Skeletal muscle satellite cell (primary cell): ENCODE measurements at regions not wholly inside any gene's neighbourhood (a gene's known extent, or its start where the extent isn't known, plus 50 kb on each side); places are given as distances from the start of the nearest gene placed in this dataset.

Experiments used
- H3K27me3 ChIP-seq: 2 replicates; pipeline ENCODE4 v1.7.0; 2013; ENCODE audit warnings: low read length; ENCODE audit not compliant: control insufficient read depth, insufficient read depth
- H3K36me3 ChIP-seq: 2 replicates; pipeline ENCODE4 v1.7.0; 2013; ENCODE audit warnings: mild to moderate bottlenecking, control low read depth, low read length; ENCODE audit not compliant: insufficient read depth
- H3K4me1 ChIP-seq: 2 replicates; pipeline ENCODE4 v1.7.0; 2013; ENCODE audit warnings: low read length; ENCODE audit not compliant: control insufficient read depth, insufficient read depth
- H3K4me2 ChIP-seq: 2 replicates; pipeline ENCODE4 v1.7.0; 2013; ENCODE audit warnings: mild to moderate bottlenecking, low read length
- H3K4me3 ChIP-seq: 2 replicates; pipeline ENCODE4 v1.7.0; 2013; ENCODE audit warnings: low read length
- H3K9ac ChIP-seq: 2 replicates; pipeline ENCODE4 v1.7.0; 2013; ENCODE audit warnings: mild to moderate bottlenecking, low read depth, low read length, moderate library complexity
- H3K9me3 ChIP-seq: replicated peaks from 2 replicates; pipeline ENCODE4 v1.7.0; 2013; ENCODE audit warnings: mild to moderate bottlenecking, control low read depth, low read length

DNA sequence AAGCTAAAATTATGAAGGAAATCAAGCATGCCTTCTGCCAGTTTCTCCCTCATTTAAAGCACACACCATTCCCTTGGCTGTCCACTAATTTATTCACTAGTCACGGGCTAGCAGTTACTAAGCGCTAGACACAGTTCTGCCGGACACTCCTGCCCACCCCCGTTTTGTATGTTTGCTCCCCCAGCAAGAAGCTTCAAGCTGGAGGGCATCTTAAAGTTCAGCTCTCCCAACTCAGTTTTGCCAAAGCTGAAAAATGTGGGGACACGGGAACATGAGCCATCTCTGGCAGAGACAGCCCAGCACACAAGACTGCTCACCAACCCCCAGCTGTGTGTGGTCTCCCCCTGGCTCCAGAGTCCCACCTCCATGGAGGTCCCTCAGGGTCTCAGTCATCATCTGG is 263.6 kb downstream of the BRD1 start:
- Histone ChIP-seq H3K4me3 (no peak overlapping the region), H3K9ac (no peak overlapping the region), H3K4me2 (no peak overlapping the region), H3K27me3 (no peaks in the 10 kb centered on the region), H3K9me3 (peaks cover 30% of the 10 kb centered on the region), H3K4me1 (no peaks in the 10 kb centered on the region), H3K36me3 (no peaks in the 10 kb centered on the region)

DNA sequence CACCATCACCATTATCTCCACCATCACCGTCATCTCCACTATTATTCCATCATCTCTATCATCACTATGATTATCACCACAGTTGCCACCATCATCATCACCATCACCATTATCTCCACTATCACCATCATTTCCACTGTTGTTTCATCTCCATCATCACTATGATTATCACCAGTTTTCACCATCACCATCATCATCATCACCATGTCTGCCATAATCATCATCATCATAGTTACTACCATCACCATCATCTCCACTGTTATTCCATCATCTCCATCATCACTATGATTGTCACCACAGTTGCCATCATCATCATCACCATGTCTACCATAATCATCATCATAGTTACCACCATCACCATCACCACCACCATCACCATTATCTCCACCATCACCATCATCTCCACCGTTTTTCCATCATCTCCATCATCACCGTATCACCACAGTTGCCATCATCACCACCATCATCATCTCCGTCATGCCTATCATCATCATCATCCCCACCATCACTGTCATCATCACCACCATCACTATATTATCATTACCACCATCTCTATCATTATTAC is 264.9 kb downstream of the BRD1 start:
- Histone ChIP-seq H3K9me3 (peaks cover 26% of the 10 kb centered on the region), H3K4me2 (no peak overlapping the region), H3K4me1 (no peaks in the 10 kb centered on the region), H3K9ac (no peak overlapping the region), H3K4me3 (no peak overlapping the region), H3K27me3 (no peaks in the 10 kb centered on the region), H3K36me3 (no peaks in the 10 kb centered on the region)

DNA sequence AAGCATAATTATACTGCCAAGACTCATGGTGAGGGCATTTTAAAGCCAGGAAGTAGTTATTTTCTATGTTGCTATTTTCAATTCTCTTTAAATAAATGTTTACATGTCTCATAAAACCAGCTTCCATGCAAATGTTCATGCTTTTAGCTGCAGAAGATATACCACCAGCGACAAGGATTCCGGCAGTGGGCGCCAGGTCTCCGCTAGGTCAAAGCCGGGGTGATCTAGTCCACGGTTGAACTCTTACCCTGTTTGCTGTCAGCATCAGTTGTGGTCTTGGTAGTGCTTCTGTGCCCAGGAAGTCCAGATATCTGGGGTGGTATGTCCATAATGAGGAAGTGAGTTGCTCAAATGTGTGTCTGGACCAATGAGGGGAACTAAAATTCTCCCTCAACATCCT is 265.7 kb downstream of the BRD1 start:
- Histone ChIP-seq H3K27me3 (no peaks in the 10 kb centered on the region), H3K4me2 (no peak overlapping the region), H3K9me3 (peaks cover 24% of the 10 kb centered on the region), H3K4me3 (no peak overlapping the region), H3K36me3 (no peaks in the 10 kb centered on the region), H3K9ac (no peak overlapping the region), H3K4me1 (no peaks in the 10 kb centered on the region)

DNA sequence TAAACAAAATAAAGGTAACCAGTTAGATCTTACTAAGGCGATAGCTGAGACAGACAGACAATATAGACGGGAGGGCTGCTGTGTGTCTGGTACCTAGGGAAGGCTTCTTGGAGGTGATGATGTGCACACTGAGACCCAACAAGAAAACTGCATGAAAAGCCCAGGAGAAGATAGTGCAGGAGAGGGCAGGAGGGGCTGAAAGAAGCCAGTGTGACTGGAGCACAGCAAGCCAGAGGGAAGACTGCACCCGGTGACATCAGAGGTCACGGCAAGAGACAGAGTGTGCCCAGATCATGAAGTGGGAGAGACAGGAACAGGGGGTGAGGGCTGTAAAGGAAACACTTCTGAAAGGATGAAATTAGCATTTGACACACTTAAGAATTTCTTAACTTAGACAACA is 266.3 kb downstream of the BRD1 start:
- Histone ChIP-seq H3K4me1 (no peaks in the 10 kb centered on the region), H3K4me3 (no peak overlapping the region), H3K27me3 (no peaks in the 10 kb centered on the region), H3K36me3 (no peaks in the 10 kb centered on the region), H3K4me2 (no peak overlapping the region), H3K9ac (no peak overlapping the region), H3K9me3 (peaks cover 24% of the 10 kb centered on the region)

DNA sequence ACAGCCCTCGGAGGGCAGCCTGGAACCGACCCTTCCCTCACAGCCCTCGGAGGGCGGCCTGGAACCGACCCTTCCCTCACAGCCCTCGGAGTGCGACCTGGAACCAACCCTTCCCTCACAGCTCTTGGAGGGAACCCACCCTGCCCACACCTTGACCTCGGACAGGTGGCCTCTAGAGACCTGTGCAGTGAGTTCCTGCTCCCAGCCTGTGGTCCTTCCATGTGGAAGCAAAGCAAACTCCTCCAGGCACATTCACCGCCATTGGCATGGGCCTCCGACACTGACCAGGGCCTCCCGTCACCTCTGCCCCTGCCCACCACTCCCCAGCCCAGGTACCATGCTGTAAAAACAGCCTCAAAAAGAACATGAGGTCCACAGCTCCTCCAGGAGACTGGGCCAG is 272.1 kb downstream of the BRD1 start:
- H3K27me3 ChIP-seq, result no peaks in the 10 kb centered on the region
- peaks cover 25% of the 10 kb centered on the region for H3K9me3 ChIP-seq
- no peak overlapping the region for H3K9ac ChIP-seq
- H3K36me3 ChIP-seq, result no peaks in the 10 kb centered on the region
- H3K4me2 ChIP-seq, result no peak overlapping the region
- no peaks in the 10 kb centered on the region for H3K4me1 ChIP-seq
- H3K4me3 ChIP-seq, result no peak overlapping the region

DNA sequence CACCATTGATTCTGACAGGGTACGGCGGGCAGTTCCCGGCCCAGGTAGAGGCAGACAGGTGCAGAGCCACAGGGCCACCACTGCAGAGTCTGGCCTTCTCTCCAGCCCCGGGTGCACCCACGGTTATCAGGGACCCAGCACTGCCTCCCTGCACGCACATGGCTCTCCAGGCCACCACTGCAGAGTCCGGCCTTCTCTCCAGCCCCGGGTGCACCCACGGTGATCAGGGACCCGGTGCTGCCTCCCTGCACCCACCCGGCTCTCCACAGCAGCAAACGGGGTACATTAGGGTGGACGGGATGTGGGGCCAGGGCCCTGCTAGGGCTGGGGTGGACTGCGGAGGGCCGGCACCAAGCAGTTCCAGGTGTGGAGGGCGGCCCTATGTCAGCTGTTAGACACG is 272.9 kb downstream of the BRD1 start:
- Histone ChIP-seq H3K4me3 (no peak overlapping the region), H3K4me2 (no peak overlapping the region), H3K9me3 (peaks cover 28% of the 10 kb centered on the region), H3K9ac (no peak overlapping the region), H3K36me3 (no peaks in the 10 kb centered on the region), H3K4me1 (no peaks in the 10 kb centered on the region), H3K27me3 (no peaks in the 10 kb centered on the region)

DNA sequence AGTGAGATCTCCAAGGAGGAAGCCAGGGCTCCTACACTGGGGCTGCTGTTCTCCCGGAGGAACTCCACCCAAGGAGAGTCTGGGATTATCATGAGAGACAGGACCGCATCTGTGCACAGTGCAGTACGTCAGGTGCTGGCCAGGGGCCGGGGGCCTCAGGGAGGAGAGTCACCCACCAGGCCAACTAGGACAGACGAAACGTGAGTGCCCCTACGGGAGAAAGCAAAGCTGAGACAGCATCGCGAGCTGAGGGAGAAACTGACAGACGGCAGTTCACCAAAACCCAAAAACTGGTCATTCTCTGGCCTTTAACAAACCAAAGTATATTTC is 273.4 kb downstream of the BRD1 start:
- Histone ChIP-seq H3K4me3 (no peak overlapping the region), H3K36me3 (no peaks in the 10 kb centered on the region), H3K9ac (no peak overlapping the region), H3K4me2 (no peak overlapping the region), H3K4me1 (no peaks in the 10 kb centered on the region), H3K27me3 (no peaks in the 10 kb centered on the region), H3K9me3 (peaks cover 31% of the 10 kb centered on the region)

DNA sequence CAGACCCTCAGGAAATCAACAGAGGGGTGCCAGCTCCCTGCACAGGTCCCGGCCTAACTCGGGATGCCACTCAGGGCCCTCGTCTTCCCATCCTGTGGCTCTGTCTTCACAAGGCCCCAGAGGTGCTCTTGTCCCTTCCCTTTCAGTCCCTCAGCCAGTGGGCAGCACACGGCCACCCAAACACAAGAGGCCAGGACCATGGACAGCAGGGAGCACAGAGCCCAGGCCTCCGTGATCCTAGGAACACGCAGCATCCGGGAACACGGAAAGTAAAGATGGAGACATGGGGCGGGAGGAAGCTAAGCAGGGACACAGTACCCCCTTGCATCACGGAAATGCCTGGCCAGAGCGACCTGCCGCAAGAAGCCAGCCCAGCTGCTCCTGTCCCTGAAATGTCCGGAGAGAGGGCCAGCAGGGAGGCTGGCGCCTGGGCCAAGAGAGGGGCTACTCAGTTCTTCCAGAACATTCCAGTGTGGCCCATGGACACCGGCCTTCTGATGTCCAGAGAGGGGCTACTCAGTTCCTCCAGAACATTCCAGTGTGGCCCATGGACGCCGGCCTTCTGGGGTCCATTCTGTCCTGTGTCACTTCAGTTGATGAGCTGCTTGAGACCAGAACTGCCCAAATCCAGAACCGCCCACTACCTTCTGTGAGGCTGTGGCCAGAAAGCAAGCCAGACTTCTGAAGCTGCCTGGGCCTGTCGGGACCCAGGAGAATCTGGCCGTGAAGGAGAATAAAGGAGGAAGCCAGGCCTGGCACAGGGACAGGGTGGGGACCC is 274.0 kb downstream of the BRD1 start:
- no peaks in the 10 kb centered on the region for H3K36me3 ChIP-seq
- H3K9ac ChIP-seq, result no peak overlapping the region
- H3K4me1 ChIP-seq, result no peaks in the 10 kb centered on the region
- no peak overlapping the region for H3K4me2 ChIP-seq
- no peak overlapping the region for H3K4me3 ChIP-seq
- no peaks in the 10 kb centered on the region for H3K27me3 ChIP-seq
- H3K9me3 ChIP-seq, result peaks cover 31% of the 10 kb centered on the region

DNA sequence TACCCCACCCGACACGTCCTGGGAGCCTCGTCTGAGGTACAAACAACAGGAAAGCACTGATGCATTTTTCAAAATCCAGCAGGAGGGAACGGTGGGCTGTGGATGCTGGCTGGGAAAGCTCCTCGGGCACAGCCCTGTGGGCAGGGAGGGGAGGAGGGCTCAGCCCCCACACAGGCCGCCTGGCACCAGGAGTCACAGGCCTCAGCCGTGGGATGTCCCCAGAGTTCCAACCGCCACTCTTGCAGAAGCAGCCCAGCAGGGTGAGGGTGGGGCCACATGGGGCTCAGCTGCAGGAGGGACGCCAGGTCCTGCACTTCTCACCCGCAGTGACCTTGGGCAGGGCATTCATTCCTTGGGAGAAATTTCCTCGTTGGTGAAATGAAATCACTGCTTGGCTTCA is 274.6 kb downstream of the BRD1 start:
- Histone ChIP-seq H3K9me3 (peaks cover 34% of the 10 kb centered on the region), H3K4me1 (no peaks in the 10 kb centered on the region), H3K4me2 (no peak overlapping the region), H3K27me3 (no peaks in the 10 kb centered on the region), H3K36me3 (no peaks in the 10 kb centered on the region), H3K9ac (no peak overlapping the region), H3K4me3 (no peak overlapping the region)

DNA sequence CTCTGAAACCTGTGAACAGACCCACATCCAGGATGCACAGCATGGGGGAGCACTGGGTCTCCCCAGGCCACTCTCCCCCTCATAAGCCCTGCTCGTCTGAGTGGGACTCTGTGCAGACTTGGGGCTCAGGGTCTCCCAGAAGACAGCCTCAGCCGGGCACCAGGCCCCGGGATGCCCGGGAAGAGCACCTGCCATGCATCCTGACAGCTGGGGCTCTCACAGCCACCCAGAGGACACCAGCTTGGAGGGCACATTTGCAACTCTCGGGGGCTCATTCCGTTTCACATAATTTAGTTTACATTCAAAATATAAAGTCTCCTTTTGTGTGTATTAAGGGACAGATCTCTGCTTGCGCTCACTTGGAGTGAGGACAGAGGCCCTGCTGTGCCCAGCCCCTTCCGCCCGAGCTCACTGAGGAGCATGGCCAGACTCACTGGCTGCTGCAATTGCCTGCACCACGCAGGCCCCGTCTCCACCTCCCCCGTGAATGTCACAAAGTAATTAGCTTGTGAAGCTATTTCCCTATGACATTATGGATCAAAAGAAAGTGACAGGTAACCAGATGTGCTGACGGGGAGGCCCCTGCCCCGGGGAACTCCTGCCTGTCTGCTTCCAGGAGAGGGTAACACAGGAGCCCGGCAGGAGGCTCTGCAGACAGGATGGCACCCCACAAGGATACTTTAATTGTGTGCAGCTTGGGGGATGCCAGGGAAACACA is 275.6 kb downstream of the BRD1 start:
- H3K4me2 ChIP-seq, result no peak overlapping the region
- H3K9me3 ChIP-seq, result peaks cover 39% of the 10 kb centered on the region
- no peaks in the 10 kb centered on the region for H3K4me1 ChIP-seq
- no peaks in the 10 kb centered on the region for H3K36me3 ChIP-seq
- no peak overlapping the region for H3K4me3 ChIP-seq
- no peak overlapping the region for H3K9ac ChIP-seq
- H3K27me3 ChIP-seq, result no peaks in the 10 kb centered on the region

DNA sequence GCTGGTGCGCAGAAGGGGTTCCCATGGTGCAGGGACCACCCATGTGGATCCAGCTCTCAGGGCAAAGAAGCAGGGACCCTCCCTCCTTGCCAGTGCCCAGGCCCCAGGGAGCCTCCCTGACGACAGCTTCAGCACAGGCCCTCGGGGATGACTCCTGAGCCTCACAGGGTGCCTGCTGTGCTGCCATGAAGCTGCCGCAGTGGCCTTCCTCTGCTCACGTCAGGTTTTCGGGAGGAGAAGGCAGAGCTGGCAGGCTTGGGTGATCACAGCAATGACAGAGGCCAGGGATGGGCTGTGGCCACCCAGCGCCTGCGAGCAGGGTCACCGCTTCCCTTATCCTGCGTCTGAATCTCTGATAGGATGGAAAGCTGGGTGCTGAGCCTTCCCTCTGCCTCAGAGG is 276.2 kb downstream of the BRD1 start:
- Histone ChIP-seq H3K4me2 (no peak overlapping the region), H3K36me3 (no peaks in the 10 kb centered on the region), H3K27me3 (no peaks in the 10 kb centered on the region), H3K4me3 (no peak overlapping the region), H3K4me1 (no peaks in the 10 kb centered on the region), H3K9ac (no peak overlapping the region), H3K9me3 (peaks cover 40% of the 10 kb centered on the region)
